Uterus (tissue), 3 donors: ENCODE measurements at regions not wholly inside any gene's neighbourhood (a gene's known extent, or its start where the extent isn't known, plus 50 kb on each side); places are given as distances from the start of the nearest gene placed in this dataset.

Source experiments
- DNase-seq, 2 donors: peaks; one replicate each; pipeline ENCODE4 v3.0.0-alpha.2; 2019 to 2020
- H3K27ac ChIP-seq, 2 donors: fragments of 200-600 bp; sonication (generic); 1 replicate in 1 of 2; 2 replicates in 1 of 2; pipeline ENCODE4 v1.5.1; 2016 to 2018
- H3K27me3 ChIP-seq, 2 donors: fragments of 200-600 bp; sonication (generic); one replicate each; pipeline ENCODE4 v1.5.1; 2018 to 2019; ENCODE audit warnings: control low read depth in 1 of 2
- H3K36me3 ChIP-seq, 2 donors: fragments of 200-600 bp; sonication (generic); one replicate each; pipeline ENCODE4 v1.5.1; 2019; ENCODE audit warnings: control low read depth in 1 of 2
- H3K4me1 ChIP-seq, 2 donors: fragments of 200-600 bp; sonication (generic); one replicate each; pipeline ENCODE4 v1.5.1; 2018 to 2019; ENCODE audit warnings: control low read depth in 1 of 2
- H3K4me3 ChIP-seq, 2 donors: fragments of 200-600 bp; sonication (generic); 1 replicate in 1 of 2; 2 replicates in 1 of 2; pipeline ENCODE4 v1.5.1; 2018 to 2019; ENCODE audit warnings: mild to moderate bottlenecking in 1 of 2
- H3K9me3 ChIP-seq, 2 donors: fragments of 200-600 bp; sonication (generic); one replicate each; pipeline ENCODE4 v1.5.1; 2019; ENCODE audit warnings: control low read depth in 1 of 2
- CTCF ChIP-seq, 4 experiments: fragments of 200-600 bp in 2 of 4; fragments of 450-650 bp in 2 of 4; sonication (generic) in 2 of 4; IDR thresholded peaks; one replicate each; pipeline ENCODE4 v1.5.1; 2016 to 2019; ENCODE audit warnings: antibody characterized with exemption in 4 of 4, mild to moderate bottlenecking in 2 of 4, moderate library complexity in 1 of 4
- POLR2A ChIP-seq, 2 donors: fragments of 450-650 bp; IDR thresholded peaks; one replicate each; pipeline ENCODE4 v1.6.1; 2016; ENCODE audit warnings: antibody characterized with exemption in 2 of 2, mild to moderate bottlenecking in 1 of 2, moderate library complexity in 1 of 2
- intact Hi-C: fragments of 100-400 bp; cut with DNase I; formaldehyde crosslinking; loops from one replicate; pipeline ENCODE4 v1.15.1; 2023; ENCODE audit warnings: low total_unique reads
- donor health status: DM: yes; HTN: yes; CAD: no.

- intact Hi-C loops: no loop called here
- Histone ChIP-seq H3K4me1 (no peaks in the 10 kb centered on the region), H3K9me3 (no peaks in the 10 kb centered on the region), H3K4me3 (no peak overlapping the region), H3K27ac (no peak overlapping the region), H3K27me3 (no peaks in the 10 kb centered on the region), H3K36me3 (no peaks in the 10 kb centered on the region)
- TF ChIP-seq POLR2A (IDR thresholded peaks at IDR 0.05) (no peak), CTCF (IDR thresholded peaks at IDR 0.05) (no peak)
- DNase-seq: no peak
Measured at GRCh38 chr4:13963601-13964000, 336.1 kb upstream of the BOD1L1 start.

GRCh38 chr4:13966231-13967195 is 339.0 kb upstream of the BOD1L1 start:
- DNase-seq: no peak
- Histone ChIP-seq H3K27ac (no peak overlapping the region), H3K4me1 (no peaks in the 10 kb centered on the region), H3K27me3 (no peaks in the 10 kb centered on the region), H3K9me3 (no peaks in the 10 kb centered on the region), H3K36me3 (no peaks in the 10 kb centered on the region), H3K4me3 (no peak overlapping the region)
- intact Hi-C loops: no loop called here
- TF ChIP-seq POLR2A (IDR thresholded peaks at IDR 0.05) (no peak), CTCF (IDR thresholded peaks at IDR 0.05) (no peak)

- H3K9me3 ChIP-seq: no peaks in the 10 kb centered on the region
- no peaks in the 10 kb centered on the region for H3K27me3 ChIP-seq
- intact Hi-C loops: no loop called here
- DNase-seq: no peak
- TF ChIP-seq CTCF (IDR thresholded peaks at IDR 0.05): no peak
- no peak for TF ChIP-seq POLR2A (IDR thresholded peaks at IDR 0.05)
- no peak overlapping the region for H3K4me3 ChIP-seq
- no peaks in the 10 kb centered on the region for H3K36me3 ChIP-seq
- H3K27ac ChIP-seq: no peak overlapping the region
- no peaks in the 10 kb centered on the region for H3K4me1 ChIP-seq
Measured at GRCh38 chr4:13968723-13969122, 341.2 kb upstream of the BOD1L1 start.

- Histone ChIP-seq H3K4me1 (no peaks in the 10 kb centered on the region), H3K27me3 (no peaks in the 10 kb centered on the region), H3K27ac (no peak overlapping the region), H3K9me3 (no peaks in the 10 kb centered on the region), H3K36me3 (no peaks in the 10 kb centered on the region), H3K4me3 (no peak overlapping the region)
- intact Hi-C loops: no loop called here
- TF ChIP-seq POLR2A (IDR thresholded peaks at IDR 0.05) (no peak), CTCF (IDR thresholded peaks at IDR 0.05) (no peak)
- no peak for DNase-seq
Measured at GRCh38 chr4:13970349-13970748, 342.8 kb upstream of the BOD1L1 start.

- Histone ChIP-seq H3K27me3 (no peaks in the 10 kb centered on the region), H3K4me3 (no peak overlapping the region), H3K9me3 (no peaks in the 10 kb centered on the region), H3K36me3 (no peaks in the 10 kb centered on the region), H3K4me1 (no peaks in the 10 kb centered on the region), H3K27ac (no peak overlapping the region)
- no peak for TF ChIP-seq CTCF (IDR thresholded peaks at IDR 0.05)
- no peak for TF ChIP-seq POLR2A (IDR thresholded peaks at IDR 0.05)
- DNase-seq: no peak
- intact Hi-C loops: no loop called here
Measured at GRCh38 chr4:13977746-13978145, 350.2 kb upstream of the BOD1L1 start.
